ENCODE measurements at regions not wholly inside any gene's neighbourhood (a gene's known extent, or its start where the extent isn't known, plus 50 kb on each side); places are given as distances from the start of the nearest gene placed in this dataset.

DNA sequence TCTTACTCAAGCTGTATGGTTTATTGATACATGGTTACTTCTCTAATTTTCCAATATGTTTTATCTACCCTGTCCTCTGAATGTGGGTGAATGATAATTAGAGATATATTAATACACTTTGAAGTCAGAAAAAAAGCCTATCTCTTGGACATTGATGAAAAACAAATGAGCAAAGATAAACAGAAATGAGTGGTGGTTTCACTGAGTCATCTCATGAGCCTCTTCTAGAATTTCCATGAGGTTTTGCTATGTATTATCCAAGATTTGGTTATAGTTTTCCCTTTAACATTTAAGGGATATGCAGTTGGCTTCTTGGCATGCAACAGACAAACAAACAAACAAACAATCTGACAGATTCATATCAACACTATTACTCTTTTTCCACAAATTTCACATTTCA lies 586.8 kb downstream of the RFPL4B start:
- TF ChIP-seq POLR2AphosphoS5 (IDR thresholded peaks at IDR 0.05; ENCODE audit: borderline replicate concordance, low read depth, low read length), result no peak
- no peak for TF ChIP-seq EZH2 (IDR thresholded peaks at IDR 0.05)
- no peak for TF ChIP-seq FOXP2 (optimal IDR thresholded peaks at IDR 0.05; ENCODE audit: control extremely low read depth, extremely low read length, insufficient read depth)

All from SK-N-MC (cell line).